NT2/D1 (cell line): ENCODE measurements at regions not wholly inside any gene's neighbourhood (a gene's known extent, or its start where the extent isn't known, plus 50 kb on each side); places are given as distances from the start of the nearest gene placed in this dataset.

Experiments
- SUZ12 ChIP-seq: IDR thresholded peaks from 2 replicates; pipeline ENCODE4 v1.6.1; 2011; ENCODE audit not compliant: insufficient read length, insufficient read depth; ENCODE audit errors: extremely low read depth
- ZNF274 ChIP-seq: IDR thresholded peaks from 2 replicates; pipeline ENCODE4 v1.6.1; 2011; ENCODE audit warnings: mild to moderate bottlenecking, low read depth, low read length

- no peak for TF ChIP-seq ZNF274
- no peak for TF ChIP-seq SUZ12
These were observed 148.6 kb upstream of the EXOC2 start for GRCh38 chr6:841569-841968.
